Osteocyte (in vitro differentiated cells): ENCODE measurements at regions not wholly inside any gene's neighbourhood (a gene's known extent, or its start where the extent isn't known, plus 50 kb on each side); places are given as distances from the start of the nearest gene placed in this dataset.

Source experiments
- DNase-seq: peaks from one replicate; pipeline ENCODE4 v3.0.0; 2021; ENCODE audit warnings: mixed read lengths; ENCODE audit not compliant: unreplicated experiment; ENCODE audit errors: extremely low spot score
- H3K27ac Mint-ChIP-seq: one replicate; pipeline ENCODE4 v1.8.0; 2021; ENCODE audit warnings: mild to moderate bottlenecking, mixed read lengths; ENCODE audit not compliant: unreplicated experiment
- H3K27me3 Mint-ChIP-seq: one replicate; pipeline ENCODE4 v1.8.0; 2021; ENCODE audit warnings: mixed read lengths; ENCODE audit not compliant: unreplicated experiment
- H3K36me3 Mint-ChIP-seq: one replicate; pipeline ENCODE4 v1.8.0; 2021; ENCODE audit warnings: mixed read lengths; ENCODE audit not compliant: unreplicated experiment
- H3K4me1 Mint-ChIP-seq: one replicate; pipeline ENCODE4 v1.8.0; 2021; ENCODE audit warnings: mixed read lengths; ENCODE audit not compliant: unreplicated experiment
- H3K4me3 Mint-ChIP-seq: one replicate; pipeline ENCODE4 v1.8.0; 2021; ENCODE audit warnings: mild to moderate bottlenecking, moderate library complexity, mixed read lengths; ENCODE audit not compliant: unreplicated experiment
- H3K9me3 Mint-ChIP-seq: one replicate; pipeline ENCODE4 v1.8.0; 2021; ENCODE audit warnings: mixed read lengths; ENCODE audit not compliant: unreplicated experiment
- CTCF ChIP-seq: fragments of 200-600 bp; sonication (generic); IDR thresholded peaks from 2 replicates; pipeline ENCODE4 v1.5.0; 2021; ENCODE audit warnings: antibody characterized with exemption, mild to moderate bottlenecking, moderate library complexity

GRCh38 chr5:56565283-56565615 is 250.1 kb upstream of the MAP3K1 start:
- H3K4me1 Mint-ChIP-seq = peaks cover 44% of the 10 kb centered on the region

GRCh38 chr5:56564541-56565282 is 250.6 kb upstream of the MAP3K1 start:
- no peaks in the 10 kb centered on the region for H3K27me3 Mint-ChIP-seq
- H3K4me3 Mint-ChIP-seq = no peak overlapping the region
- no peaks in the 10 kb centered on the region for H3K9me3 Mint-ChIP-seq
- peak overlapping the region; percentile 80 for H3K27ac Mint-ChIP-seq
- H3K4me1 Mint-ChIP-seq = peaks cover 39% of the 10 kb centered on the region
- H3K36me3 Mint-ChIP-seq = no peaks in the 10 kb centered on the region
- no peak for DNase-seq
- no peak for TF ChIP-seq CTCF

More at GRCh38 chr5:56565283-56565615, 250.1 kb upstream of the MAP3K1 start:
- no peak for DNase-seq
- Mint-ChIP-seq H3K27me3 (no peaks in the 10 kb centered on the region), H3K9me3 (no peaks in the 10 kb centered on the region), H3K27ac (peak overlapping the region; percentile 80), H3K4me3 (no peak overlapping the region), H3K36me3 (no peaks in the 10 kb centered on the region)
- TF ChIP-seq CTCF = no peak

- no peak overlapping the region for H3K4me3 Mint-ChIP-seq
- no peak for DNase-seq
- H3K27ac Mint-ChIP-seq = no peak overlapping the region
- TF ChIP-seq CTCF = no peak
- no peaks in the 10 kb centered on the region for H3K27me3 Mint-ChIP-seq
- no peaks in the 10 kb centered on the region for H3K36me3 Mint-ChIP-seq
- H3K9me3 Mint-ChIP-seq = no peaks in the 10 kb centered on the region
- peaks cover 29% of the 10 kb centered on the region for H3K4me1 Mint-ChIP-seq
Observed at GRCh38 chr5:56561455-56561854, 253.9 kb upstream of the MAP3K1 start.

GRCh38 chr5:56558131-56558745 is 257.1 kb upstream of the MAP3K1 start:
- Mint-ChIP-seq H3K27me3 (no peaks in the 10 kb centered on the region), H3K4me3 (no peak overlapping the region), H3K36me3 (no peaks in the 10 kb centered on the region), H3K27ac (no peak overlapping the region), H3K9me3 (no peaks in the 10 kb centered on the region), H3K4me1 (peaks cover 3% of the 10 kb centered on the region)
- DNase-seq = no peak
- no peak for TF ChIP-seq CTCF

- Mint-ChIP-seq H3K36me3 (no peaks in the 10 kb centered on the region), H3K9me3 (no peaks in the 10 kb centered on the region), H3K27me3 (no peaks in the 10 kb centered on the region), H3K27ac (no peak overlapping the region), H3K4me1 (peaks cover 3% of the 10 kb centered on the region), H3K4me3 (no peak overlapping the region)
- no peak for TF ChIP-seq CTCF
- no peak for DNase-seq
Observed at GRCh38 chr5:56557198-56557597, 258.2 kb upstream of the MAP3K1 start.
